ENCODE measurements at regions not wholly inside any gene's neighbourhood (a gene's known extent, or its start where the extent isn't known, plus 50 kb on each side); places are given as distances from the start of the nearest gene placed in this dataset.

DNA sequence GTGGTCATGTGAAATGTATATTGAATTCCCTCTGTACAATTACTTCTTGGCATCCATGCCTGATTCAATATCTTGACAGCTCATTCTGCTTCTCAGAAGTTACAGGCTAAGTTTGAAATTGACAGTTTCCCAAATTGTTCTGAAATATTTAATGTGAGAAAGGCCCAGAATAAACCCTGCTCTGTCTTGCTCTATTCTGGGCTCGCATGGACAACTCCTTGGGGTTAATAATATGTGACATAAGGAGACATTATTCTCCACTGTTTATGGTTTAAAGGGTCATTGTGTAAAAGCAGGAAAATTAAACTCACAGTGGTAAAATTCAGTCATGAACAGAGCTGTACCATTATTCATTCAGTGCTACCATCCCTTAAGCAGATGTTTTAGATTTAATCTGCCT, 160.7 kb upstream of the CNTNAP5 start:
- Histone ChIP-seq H3K9me3 (peaks cover 0 to 4% (median 0%) of the 10 kb centered on the region in 3 donors), H3K4me1 (no peaks in the 10 kb centered on the region), H3K27me3 (no peaks in the 10 kb centered on the region), H3K27ac (no peak overlapping the region), H3K4me3 (no peak overlapping the region), H3K36me3 (no peaks in the 10 kb centered on the region)
- no peak for DNase-seq
- TF ChIP-seq POLR2A (IDR thresholded peaks at IDR 0.05) = no peak
- TF ChIP-seq, protein P1, sequence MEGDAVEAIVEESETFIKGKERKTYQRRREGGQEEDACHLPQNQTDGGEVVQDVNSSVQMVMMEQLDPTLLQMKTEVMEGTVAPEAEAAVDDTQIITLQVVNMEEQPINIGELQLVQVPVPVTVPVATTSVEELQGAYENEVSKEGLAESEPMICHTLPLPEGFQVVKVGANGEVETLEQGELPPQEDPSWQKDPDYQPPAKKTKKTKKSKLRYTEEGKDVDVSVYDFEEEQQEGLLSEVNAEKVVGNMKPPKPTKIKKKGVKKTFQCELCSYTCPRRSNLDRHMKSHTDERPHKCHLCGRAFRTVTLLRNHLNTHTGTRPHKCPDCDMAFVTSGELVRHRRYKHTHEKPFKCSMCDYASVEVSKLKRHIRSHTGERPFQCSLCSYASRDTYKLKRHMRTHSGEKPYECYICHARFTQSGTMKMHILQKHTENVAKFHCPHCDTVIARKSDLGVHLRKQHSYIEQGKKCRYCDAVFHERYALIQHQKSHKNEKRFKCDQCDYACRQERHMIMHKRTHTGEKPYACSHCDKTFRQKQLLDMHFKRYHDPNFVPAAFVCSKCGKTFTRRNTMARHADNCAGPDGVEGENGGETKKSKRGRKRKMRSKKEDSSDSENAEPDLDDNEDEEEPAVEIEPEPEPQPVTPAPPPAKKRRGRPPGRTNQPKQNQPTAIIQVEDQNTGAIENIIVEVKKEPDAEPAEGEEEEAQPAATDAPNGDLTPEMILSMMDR (IDR thresholded peaks at IDR 0.05) = no peak
- intact Hi-C loops (cut with DNase I) = no loop called here
- WGBS, 2 donors = 67 to 70% methylated on average over 1 of the region's 1 CpG

- H3K4me1 ChIP-seq = no peaks in the 10 kb centered on the region
- no peak overlapping the region for H3K27ac ChIP-seq
- intact Hi-C loops (cut with DNase I) = no loop called here
- no peak overlapping the region for H3K4me3 ChIP-seq
- TF ChIP-seq, protein P1 (IDR thresholded peaks at IDR 0.05) = no peak
- no peak for TF ChIP-seq POLR2A (IDR thresholded peaks at IDR 0.05)
- peaks cover 0 to 5% (median 0%) of the 10 kb centered on the region in 3 donors for H3K9me3 ChIP-seq
- whole genome bisulfite sequencing, 2 donors = 66 to 72% methylated on average over 6 of the region's 6 CpGs
- DNase-seq = no peak
- H3K36me3 ChIP-seq = no peaks in the 10 kb centered on the region
- no peaks in the 10 kb centered on the region for H3K27me3 ChIP-seq
These were observed 154.7 kb upstream of the CNTNAP5 start for GRCh38 chr2:123870206-123870880.

GRCh38 chr2:123870881-123871276, 154.2 kb upstream of the CNTNAP5 start:
- no peak for DNase-seq
- H3K27ac ChIP-seq = no peak overlapping the region
- WGBS, 2 donors = 66 to 74% methylated on average over 4 of the region's 4 CpGs
- H3K9me3 ChIP-seq = peaks cover 0 to 5% (median 0%) of the 10 kb centered on the region in 3 donors
- H3K4me1 ChIP-seq = no peaks in the 10 kb centered on the region
- no peaks in the 10 kb centered on the region for H3K27me3 ChIP-seq
- no peak overlapping the region for H3K4me3 ChIP-seq
- no peak for TF ChIP-seq POLR2A (IDR thresholded peaks at IDR 0.05)
- TF ChIP-seq, protein P1 (IDR thresholded peaks at IDR 0.05) = no peak
- no peaks in the 10 kb centered on the region for H3K36me3 ChIP-seq
- intact Hi-C loops (cut with DNase I) = no loop called here

GRCh38 chr2:123890148-123890547, 134.9 kb upstream of the CNTNAP5 start:
- no peak for DNase-seq
- Histone ChIP-seq H3K36me3 (no peaks in the 10 kb centered on the region), H3K4me3 (no peak overlapping the region), H3K27ac (no peak overlapping the region), H3K9me3 (peaks cover 0 to 13% (median 7%) of the 10 kb centered on the region in 3 donors), H3K4me1 (no peaks in the 10 kb centered on the region), H3K27me3 (no peaks in the 10 kb centered on the region)
- 83 to 93% methylated on average over 3 of the region's 3 CpGs for WGBS, 2 donors
- TF ChIP-seq POLR2A (IDR thresholded peaks at IDR 0.05) = no peak
- TF ChIP-seq, protein P1 (IDR thresholded peaks at IDR 0.05) = no peak
- intact Hi-C loops (cut with DNase I) = no loop called here

- H3K9me3 ChIP-seq = peaks cover 0 to 13% (median 7%) of the 10 kb centered on the region in 3 donors
- intact Hi-C loops (cut with DNase I) = no loop called here
- WGBS, 2 donors = 81 to 100% methylated on average over 1 of the region's 1 CpG
- H3K27me3 ChIP-seq = no peaks in the 10 kb centered on the region
- H3K36me3 ChIP-seq = no peaks in the 10 kb centered on the region
- H3K27ac ChIP-seq = no peak overlapping the region
- H3K4me3 ChIP-seq = no peak overlapping the region
- no peaks in the 10 kb centered on the region for H3K4me1 ChIP-seq
- TF ChIP-seq POLR2A (IDR thresholded peaks at IDR 0.05) = no peak
- TF ChIP-seq, protein P1 (IDR thresholded peaks at IDR 0.05) = no peak
- DNase-seq = no peak
These were observed 130.9 kb upstream of the CNTNAP5 start for GRCh38 chr2:123894167-123894566.

Data from esophagus squamous epithelium (tissue), 5 donors.